Pons (tissue), 1 donor: ENCODE measurements at regions not wholly inside any gene's neighbourhood (a gene's known extent, or its start where the extent isn't known, plus 50 kb on each side); places are given as distances from the start of the nearest gene placed in this dataset.

Experiments
- DNase-seq: peaks from one replicate; pipeline ENCODE4 v3.0.0-alpha.2; 2016; ENCODE audit warnings: low spot score

GRCh38 chr1:80418134-80418533, 1382.6 kb upstream of the ADGRL2 start:
- no peak for DNase-seq

GRCh38 chr1:80417671-80418070, 1383.1 kb upstream of the ADGRL2 start:
- no peak for DNase-seq

- no peak for DNase-seq
Observed at GRCh38 chr1:80413969-80414368, 1386.8 kb upstream of the ADGRL2 start.

GRCh38 chr1:80410233-80410632, 1390.5 kb upstream of the ADGRL2 start:
- DNase-seq: no peak

- DNase-seq: no peak
Observed at GRCh38 chr1:80403471-80403893, 1397.0 kb upstream of the ADGRL4 start.

- no peak for DNase-seq
Observed at GRCh38 chr1:80402625-80403024, 1396.1 kb upstream of the ADGRL4 start.

- DNase-seq: no peak
Observed at GRCh38 chr1:80401757-80402156, 1395.2 kb upstream of the ADGRL4 start.

GRCh38 chr1:80392529-80392928, 1386.0 kb upstream of the ADGRL4 start:
- no peak for DNase-seq

- no peak for DNase-seq
Observed at GRCh38 chr1:80385650-80386049, 1379.1 kb upstream of the ADGRL4 start.

GRCh38 chr1:80384959-80385358, 1378.4 kb upstream of the ADGRL4 start:
- no peak for DNase-seq

- no peak for DNase-seq
Observed at GRCh38 chr1:80384083-80384830, 1377.7 kb upstream of the ADGRL4 start.

GRCh38 chr1:80375662-80376061, 1369.1 kb upstream of the ADGRL4 start:
- DNase-seq: no peak

GRCh38 chr1:80375109-80375508, 1368.6 kb upstream of the ADGRL4 start:
- DNase-seq: no peak

GRCh38 chr1:80369780-80370179, 1363.2 kb upstream of the ADGRL4 start:
- DNase-seq: no peak

GRCh38 chr1:80367058-80367457, 1360.5 kb upstream of the ADGRL4 start:
- DNase-seq: no peak

- no peak for DNase-seq
Observed at GRCh38 chr1:80365359-80366021, 1359.0 kb upstream of the ADGRL4 start.

GRCh38 chr1:80363689-80364475, 1357.4 kb upstream of the ADGRL4 start:
- no peak for DNase-seq

GRCh38 chr1:80359666-80360065, 1353.1 kb upstream of the ADGRL4 start:
- DNase-seq: peak; percentile 9

GRCh38 chr1:80349218-80349617, 1342.7 kb upstream of the ADGRL4 start:
- DNase-seq: no peak

- no peak for DNase-seq
Observed at GRCh38 chr1:80341021-80341420, 1334.5 kb upstream of the ADGRL4 start.

GRCh38 chr1:80318108-80318507, 1311.6 kb upstream of the ADGRL4 start:
- no peak for DNase-seq

- no peak for DNase-seq
Observed at GRCh38 chr1:80310703-80311245, 1304.2 kb upstream of the ADGRL4 start.

GRCh38 chr1:80305466-80305865, 1298.9 kb upstream of the ADGRL4 start:
- no peak for DNase-seq
